GM18499 (cell line): ENCODE measurements at regions not wholly inside any gene's neighbourhood (a gene's known extent, or its start where the extent isn't known, plus 50 kb on each side); places are given as distances from the start of the nearest gene placed in this dataset.

Source experiments
- ATAC-seq: cut with Tn5 transposase; IDR thresholded peaks from one replicate; pipeline ENCODE4 v1.9.1; 2021; ENCODE audit warnings: moderate number of reproducible peaks; ENCODE audit not compliant: insufficient read depth, unreplicated experiment

DNA sequence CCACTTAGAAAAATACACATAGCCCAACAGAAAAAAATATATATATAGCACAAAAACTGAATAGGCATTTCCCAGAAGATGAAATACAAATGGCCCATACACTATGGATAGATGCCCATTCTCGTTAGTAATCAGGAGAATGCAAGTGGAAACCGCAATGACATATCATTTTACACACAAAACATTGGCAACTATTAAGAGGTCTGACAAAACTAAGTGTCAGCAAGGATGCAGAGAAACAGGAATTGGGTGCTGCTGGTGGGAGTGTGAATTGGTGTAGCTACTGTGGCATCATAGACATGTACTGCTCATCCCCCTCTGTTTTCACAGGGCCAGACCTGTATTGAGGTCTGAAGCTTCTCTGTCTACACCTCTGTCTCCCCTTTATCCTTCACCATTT, 320.0 kb downstream of the IDS start:
- ATAC-seq, result no peak

GRCh38 chrX:149161435-149162088, 343.5 kb downstream of the IDS start:
- ATAC-seq, result no peak

DNA sequence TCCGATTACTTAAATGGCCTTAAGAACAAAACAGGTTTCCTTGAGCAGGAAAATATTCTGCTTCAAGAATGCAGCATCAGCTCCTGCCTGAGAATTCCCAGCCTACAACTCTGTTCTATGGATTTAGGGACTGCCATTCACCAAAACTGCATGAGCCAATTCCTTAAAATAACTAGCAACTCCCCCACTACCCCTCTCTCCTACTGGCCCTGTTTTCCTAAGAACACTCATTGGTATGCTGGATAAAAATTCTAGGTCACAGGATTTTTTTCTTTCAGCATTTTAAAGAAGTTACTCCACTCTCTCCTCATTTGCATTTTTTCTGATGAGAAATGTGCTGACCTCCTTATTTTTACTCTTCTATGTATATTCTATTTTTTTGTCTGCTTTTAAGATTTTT, 347.1 kb downstream of the IDS start:
- no peak for ATAC-seq

DNA sequence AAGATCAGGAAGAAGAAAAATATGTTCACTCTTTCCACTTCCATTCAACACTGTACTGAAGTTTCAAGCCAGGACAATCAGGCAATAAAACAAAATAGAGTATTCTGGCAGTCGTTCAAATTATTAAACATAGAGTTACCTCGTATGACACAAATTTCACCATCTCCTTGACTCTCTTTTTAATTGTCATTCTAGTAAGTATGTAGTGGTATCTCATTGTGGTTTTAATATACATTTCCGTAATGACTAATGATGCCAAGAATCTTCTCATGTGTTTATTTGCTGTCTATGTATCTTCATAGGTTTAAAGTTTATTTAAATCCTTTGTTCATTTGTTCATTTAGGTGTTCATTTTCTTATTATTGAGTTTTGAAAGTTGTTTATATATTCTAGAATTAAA, 352.2 kb downstream of the IDS start:
- no peak for ATAC-seq

GRCh38 chrX:149151805-149152757, 353.0 kb downstream of the IDS start:
- no peak for ATAC-seq

DNA sequence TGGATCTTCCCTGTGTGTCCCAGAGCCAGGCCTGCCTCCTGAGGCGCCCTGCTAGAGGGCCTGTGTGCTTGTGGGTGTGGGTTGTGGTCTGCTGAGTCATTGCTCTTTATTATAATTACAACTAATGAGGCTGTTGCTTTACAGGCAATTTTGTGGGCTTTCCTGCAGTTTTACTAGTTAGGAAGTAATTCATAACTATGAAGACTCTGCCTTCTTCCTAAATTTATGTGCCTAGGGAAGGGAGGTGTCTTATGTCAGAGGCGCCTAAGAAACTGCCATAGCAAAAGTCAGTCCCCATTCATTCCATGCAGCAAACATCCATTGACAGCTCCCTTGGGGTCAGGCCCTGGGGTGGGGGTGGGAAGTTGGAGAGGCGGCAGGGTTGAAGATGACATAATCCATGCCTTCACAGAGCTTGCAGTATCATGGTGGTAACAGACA, 359.2 kb downstream of the IDS start:
- no peak for ATAC-seq

DNA sequence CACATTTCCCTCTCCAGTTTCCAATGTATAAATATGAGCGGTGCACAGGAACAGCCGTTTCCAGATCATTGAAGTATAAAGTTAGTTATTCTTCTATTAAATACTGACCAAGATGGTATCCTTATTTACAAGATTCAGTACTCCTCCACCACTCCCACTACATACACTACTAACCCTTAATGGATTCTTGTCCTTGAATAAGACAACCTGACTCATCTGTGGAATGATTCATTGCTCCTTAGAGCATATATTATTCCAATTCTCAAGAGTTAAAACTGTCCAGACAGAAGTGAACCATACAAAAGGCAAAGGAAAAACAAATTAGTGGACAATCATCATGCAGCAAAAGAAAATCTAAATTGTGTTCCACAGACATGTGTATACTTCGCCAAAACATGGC, 373.3 kb downstream of the IDS start:
- no peak for ATAC-seq

- no peak for ATAC-seq
Observed at GRCh38 chrX:149129767-149130166, 375.3 kb downstream of the IDS start.

DNA sequence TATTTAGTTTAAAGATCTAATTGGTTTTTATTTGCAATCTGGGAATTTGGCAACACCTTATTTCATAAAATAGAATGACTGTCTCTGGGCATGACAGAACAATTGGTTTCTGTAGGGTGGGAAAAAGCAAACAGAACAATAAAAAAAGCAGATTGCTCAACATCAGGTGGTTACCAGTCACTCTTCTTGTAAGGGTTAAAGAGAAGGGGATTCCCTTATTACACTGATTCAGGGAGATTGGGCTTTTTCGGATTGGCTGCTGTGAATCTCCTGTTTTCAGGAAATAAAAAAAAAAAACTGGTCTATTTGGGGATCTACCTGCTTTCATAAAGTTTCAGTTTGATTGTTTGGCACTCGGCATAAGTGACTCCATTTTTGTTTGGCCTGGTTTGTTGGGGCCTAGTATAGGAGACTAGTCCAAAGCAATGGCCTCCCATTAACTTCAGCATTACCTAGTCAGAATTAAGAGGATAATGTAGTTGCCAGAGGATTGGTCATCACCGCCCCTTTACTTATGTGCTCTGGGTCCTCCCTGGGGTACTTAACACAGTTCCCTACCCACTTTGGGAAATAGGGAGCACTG, 380.5 kb downstream of the IDS start:
- no peak for ATAC-seq

GRCh38 chrX:149121206-149121920, 383.7 kb downstream of the IDS start:
- ATAC-seq, result no peak

DNA sequence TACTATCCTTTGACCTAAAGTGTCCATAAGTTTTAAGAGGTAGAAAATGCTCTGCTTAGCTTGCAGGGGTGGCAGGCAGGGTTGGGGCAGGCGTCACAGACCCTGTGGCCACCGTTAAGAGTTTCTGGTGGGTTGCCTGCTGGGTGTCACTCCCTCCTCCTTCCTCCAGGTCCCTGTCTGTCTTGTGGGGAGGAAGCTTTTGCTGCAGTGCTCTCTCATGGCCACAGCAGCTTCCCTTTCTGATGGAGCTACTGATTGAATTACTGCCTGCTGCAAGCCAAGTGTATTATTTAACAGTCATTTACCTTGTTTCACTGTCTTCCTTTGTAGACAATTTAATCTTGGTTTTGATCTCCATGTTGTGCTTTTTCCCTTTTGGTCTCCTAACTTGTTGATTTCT, 384.6 kb downstream of the IDS start:
- ATAC-seq, result no peak

DNA sequence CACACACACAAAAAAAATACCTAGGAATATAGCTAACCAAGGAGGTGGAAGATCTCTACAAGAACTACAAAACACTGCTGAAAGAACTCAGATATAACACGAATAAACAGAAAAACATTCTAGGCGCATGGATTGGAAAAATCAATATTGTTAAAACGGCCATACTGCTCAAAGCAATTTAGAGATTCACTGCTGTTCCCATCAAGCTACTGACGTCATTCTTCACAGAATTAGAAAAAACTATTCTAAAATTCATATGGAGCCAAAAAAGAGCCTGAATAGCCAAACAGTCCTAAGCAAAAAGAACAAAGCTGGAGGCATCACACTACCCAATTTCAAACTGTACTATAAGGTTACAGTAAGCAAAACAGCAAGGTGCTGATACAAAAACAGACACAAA, 390.2 kb downstream of the IDS start:
- no peak for ATAC-seq

DNA sequence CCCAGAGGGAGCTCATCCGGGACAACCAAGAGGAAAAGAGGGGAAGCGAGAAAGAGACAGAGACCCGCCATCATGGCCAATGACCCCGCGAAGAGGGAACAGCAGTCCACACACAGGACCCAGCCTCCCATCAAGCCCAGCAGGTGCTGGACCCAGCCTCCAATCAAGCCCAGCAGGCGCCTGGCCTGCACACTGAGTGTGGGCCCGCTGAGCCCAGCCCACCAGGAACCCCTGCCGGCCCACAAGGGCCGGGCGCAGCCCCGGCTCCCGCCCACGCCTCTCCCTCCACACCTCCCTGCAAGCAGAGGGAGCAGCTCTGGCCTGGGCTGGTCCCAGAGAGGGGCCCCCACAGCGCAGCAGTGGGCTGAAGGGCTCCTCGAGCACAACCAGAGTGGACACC, 391.1 kb downstream of the IDS start:
- ATAC-seq, result no peak

GRCh38 chrX:149097786-149098185, 407.3 kb downstream of the IDS start:
- ATAC-seq, result no peak

DNA sequence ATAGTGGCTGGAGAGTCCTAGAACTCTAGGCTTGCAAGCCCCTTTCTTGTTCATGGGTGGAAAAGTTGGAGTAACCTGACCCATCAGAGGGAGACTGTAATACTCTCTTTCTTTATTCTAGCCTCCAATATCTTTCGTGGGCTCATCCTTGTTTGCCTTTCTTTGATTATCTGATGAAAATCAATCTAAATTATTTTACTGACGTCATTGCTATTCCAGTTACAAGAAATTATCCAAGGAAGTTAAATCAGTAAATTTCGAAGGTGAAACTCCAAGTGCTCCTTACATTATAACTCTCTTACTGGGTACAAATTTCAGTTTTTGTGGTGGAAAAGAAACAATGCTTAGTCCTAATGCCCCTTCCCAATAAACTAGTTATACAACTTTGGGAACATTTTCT, 412.9 kb downstream of the IDS start:
- no peak for ATAC-seq

DNA sequence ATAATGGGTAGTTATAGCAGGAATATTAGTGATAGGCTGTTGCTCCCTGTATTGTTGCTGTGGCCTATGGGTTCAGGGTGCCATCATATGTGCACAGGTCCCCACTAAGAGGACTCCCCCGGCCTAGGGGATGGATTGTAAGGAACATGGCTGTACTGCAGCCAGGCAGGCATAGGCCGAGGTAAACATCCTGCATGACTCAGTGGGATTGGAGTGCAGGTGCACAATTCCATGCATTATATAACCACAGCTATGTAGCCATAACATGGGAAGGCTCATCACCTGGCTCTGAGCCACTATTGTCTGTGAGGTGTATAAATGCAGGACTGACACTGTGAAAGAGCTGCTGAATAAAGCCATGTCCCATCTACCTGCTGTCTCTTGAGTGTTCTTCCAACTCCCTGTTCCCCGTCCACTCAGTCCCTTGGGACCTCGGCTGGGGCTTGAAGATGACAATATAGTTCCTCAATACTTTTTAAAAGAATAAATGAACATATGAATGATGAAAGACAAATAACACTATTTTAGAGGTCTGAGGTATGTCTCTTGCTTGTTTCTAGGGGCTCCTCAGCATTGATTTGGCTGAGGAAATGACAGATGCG, 425.2 kb downstream of the IDS start:
- ATAC-seq, result no peak

GRCh38 chrX:149074398-149074797, 430.7 kb downstream of the IDS start:
- ATAC-seq, result no peak

DNA sequence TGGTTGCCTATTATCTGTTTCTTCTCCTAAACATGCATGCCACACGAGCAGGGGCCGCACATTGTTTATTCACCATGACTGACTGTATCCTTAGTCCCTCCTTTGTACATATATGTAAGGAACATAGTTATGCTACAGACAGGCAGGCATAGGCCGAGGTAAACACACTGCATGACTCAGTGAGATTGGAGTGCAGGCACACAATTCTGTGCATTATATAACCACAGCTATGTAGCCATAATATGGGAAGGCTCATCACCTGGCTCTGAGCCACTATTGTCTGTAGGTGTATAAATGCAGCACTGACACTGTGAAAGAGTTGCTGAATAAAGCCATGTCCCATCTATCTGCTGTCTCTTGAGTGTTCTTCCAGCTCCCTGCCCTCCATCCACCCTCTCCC, 431.6 kb downstream of the IDS start:
- ATAC-seq, result no peak

- no peak for ATAC-seq
Observed at GRCh38 chrX:149069899-149070298, 435.2 kb downstream of the IDS start.

GRCh38 chrX:149060921-149061320, 444.2 kb downstream of the IDS start:
- ATAC-seq, result no peak
